HG02973 (cell line): ENCODE measurements at regions not wholly inside any gene's neighbourhood (a gene's known extent, or its start where the extent isn't known, plus 50 kb on each side); places are given as distances from the start of the nearest gene placed in this dataset.

ENCODE experiments used
- ATAC-seq: cut with Tn5 transposase; IDR thresholded peaks from one replicate; pipeline ENCODE4 v1.9.1; 2021; ENCODE audit warnings: moderate library complexity; ENCODE audit not compliant: unreplicated experiment

DNA sequence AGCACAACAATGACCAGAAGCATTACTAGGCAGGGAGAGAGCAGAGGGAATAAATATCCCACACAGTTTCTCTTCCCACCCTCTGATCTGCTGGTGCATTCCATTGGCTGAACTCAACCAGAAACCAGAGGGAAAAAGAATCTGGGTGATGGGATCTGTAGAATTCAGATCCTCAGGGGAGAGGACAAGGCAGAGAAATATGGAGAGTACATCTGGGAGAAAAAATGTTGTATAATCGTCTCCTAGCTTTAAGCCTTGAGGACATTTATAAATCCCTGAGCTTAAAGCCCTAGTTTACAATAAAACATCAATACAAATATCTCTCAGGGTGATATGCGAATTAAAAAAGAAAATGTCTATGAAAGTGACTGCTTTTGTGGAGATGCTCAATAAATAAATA lies 368.1 kb upstream of the MAD2L1 start:
- no peak for ATAC-seq

DNA sequence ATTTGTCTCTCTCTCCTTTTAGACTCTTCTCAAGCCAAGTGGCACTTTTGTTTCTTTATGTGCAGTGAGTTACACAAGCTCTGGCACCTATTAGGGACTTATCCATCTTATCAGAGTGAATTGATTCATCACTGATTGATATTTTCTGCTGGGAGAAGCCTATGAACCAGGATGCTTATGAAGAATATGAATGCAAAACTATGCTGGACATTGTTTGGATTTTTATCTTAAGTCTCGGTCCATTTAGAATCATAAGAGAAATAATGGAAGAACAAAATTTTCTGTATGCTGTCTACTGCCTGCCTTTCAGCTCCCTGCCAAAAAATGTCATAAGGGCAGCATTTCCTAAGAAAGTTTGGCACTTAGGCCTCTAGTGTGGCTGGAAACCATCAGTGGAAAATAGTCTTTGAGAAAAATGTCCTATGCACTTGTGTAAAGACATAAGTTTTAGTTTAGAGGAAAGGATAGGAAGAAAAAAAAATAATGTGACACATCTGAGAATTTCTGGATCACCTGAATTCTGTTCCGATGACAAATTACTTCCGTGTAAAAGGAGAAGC lies 365.7 kb upstream of the MAD2L1 start:
- ATAC-seq, result no peak

GRCh38 chr4:120431180-120431579 lies 364.5 kb upstream of the MAD2L1 start:
- no peak for ATAC-seq

DNA sequence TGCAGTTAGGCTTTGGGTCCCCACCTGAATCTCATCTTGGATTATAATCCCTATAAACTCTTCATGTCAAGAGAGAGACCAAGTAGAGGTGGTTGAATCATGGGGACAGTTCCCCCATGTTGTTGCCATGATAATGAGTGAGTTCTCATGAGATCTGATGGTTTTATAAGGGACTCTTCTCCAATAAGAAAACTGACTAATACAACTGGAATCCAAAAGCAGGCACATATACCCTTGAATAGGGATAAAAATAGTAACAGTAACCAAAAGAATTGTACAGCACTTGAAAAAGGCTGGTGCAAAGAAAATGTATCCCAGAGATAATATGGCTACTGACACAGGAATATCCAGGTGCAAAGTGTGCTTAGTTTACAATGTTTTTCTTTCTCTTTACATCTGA lies 351.5 kb upstream of the MAD2L1 start:
- ATAC-seq, result no peak

- ATAC-seq, result no peak
These were observed 349.2 kb upstream of the MAD2L1 start for GRCh38 chr4:120415896-120416295.

- no peak for ATAC-seq
These were observed 340.3 kb upstream of the MAD2L1 start for GRCh38 chr4:120406960-120407359.

DNA sequence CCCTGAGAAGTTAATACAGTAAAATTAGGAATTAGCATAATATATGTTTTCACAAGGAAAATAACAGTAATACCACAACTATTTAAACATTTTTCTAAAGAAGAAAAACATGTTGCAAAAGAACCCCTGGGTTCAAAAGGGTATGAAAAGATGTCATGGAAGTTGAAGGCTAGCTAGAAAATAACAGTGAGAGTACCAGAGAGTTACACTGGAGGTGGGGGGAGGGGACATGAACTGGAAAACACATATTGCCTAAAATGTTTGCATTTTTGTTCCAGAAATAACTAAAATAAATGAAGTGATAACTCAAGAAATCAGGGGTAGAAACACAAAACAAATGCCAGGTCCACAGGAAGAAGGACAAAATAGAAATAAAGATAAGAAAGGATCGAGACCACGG lies 336.6 kb upstream of the MAD2L1 start:
- ATAC-seq, result no peak

DNA sequence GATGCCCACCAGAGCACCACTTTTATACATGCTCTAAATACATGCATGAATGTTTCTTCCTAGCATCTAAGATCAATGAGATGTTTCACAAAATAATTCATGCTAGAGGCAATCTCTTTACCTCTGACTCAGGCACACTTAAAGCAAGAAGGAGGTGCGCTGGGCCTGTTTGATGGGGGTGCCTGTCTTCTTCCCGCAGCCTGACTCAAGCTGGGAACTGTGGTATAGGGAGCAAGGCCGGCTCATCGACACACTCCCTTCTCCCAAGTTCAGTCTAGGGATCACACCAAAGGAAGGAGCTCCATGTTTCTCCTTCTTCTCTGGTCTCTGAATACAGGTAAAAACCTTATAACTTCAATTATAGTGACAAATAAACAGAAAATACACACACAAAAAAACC lies 333.8 kb upstream of the MAD2L1 start:
- no peak for ATAC-seq

GRCh38 chr4:120399826-120400225 lies 333.2 kb upstream of the MAD2L1 start:
- no peak for ATAC-seq

- ATAC-seq, result no peak
These were observed 329.1 kb upstream of the MAD2L1 start for GRCh38 chr4:120395746-120396145.

DNA sequence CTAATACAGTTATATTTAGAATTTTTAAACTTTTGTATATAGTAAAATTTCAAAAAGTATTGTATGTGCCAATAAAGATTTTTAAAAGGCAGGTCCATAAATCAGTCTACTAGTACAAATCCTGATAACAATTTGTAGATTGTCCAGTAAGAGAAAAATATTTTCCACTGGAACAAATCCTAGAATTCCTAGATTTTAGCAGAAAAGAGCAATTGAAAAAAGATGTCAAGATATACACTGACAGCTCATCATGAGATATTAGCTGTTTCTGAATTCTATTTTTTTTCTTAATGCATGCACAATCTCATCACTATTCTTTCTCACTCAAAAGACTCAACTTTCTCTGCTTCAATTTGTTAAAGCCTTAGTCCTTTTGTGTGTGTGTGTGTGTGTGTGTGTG lies 289.2 kb upstream of the MAD2L1 start:
- ATAC-seq, result no peak

GRCh38 chr4:120354381-120354780 lies 287.7 kb upstream of the MAD2L1 start:
- no peak for ATAC-seq

DNA sequence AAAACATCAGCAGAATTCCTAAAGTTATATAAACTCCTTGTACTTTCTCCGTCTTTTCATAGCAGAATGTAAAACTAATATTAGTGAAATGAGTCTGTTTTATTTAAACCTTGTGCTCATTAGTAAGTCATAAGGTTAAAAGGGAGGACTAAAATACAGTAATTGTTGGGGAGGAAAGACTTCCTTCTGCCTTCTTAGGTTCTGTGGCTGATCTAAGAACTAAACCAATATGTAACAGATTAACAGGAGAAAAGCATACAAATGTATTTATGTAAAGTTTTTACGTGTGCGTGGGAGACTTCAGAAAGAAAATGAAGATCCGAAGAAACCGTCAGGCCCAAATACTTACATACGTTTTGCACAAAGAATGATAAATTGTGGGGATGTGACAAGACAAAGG lies 286.6 kb upstream of the MAD2L1 start:
- no peak for ATAC-seq

- no peak for ATAC-seq
These were observed 286.1 kb upstream of the MAD2L1 start for GRCh38 chr4:120352739-120353138.

DNA sequence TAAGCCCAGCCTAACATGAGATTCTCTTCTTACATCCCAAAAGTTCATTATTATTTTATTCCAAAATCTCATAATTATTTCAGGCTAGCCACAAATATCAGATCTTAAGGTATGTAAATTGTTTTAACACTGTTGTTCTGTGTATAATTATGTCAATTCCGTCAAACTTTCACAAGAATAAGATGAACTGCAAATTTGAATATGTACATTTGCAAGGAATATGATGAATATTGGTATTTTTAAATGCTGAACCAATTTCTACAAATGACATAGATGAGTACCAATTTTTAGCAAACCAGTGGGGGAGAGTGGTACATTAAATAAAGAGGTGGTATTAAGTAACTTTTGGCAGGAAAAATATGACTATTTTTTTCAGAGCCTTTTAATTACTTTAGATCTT lies 282.3 kb upstream of the MAD2L1 start:
- no peak for ATAC-seq

DNA sequence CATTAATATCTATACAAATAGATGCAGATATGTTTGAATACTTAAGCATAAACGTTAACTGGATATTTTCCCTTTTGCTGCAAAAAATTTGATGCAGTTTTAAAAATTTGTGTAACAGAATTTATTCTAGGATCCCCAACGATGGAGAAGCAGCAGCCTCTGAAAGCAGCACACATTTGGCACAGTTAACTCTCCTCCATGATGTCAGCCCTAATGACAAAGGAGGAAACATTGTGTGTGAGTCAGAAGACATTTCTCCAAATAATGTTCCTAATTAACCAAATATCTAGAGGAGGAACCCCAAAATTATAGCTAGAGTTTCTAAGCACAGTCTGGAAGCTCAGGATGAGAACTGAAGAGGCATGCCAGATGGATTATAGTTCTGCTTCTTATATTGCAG lies 281.9 kb upstream of the MAD2L1 start:
- ATAC-seq, result no peak

DNA sequence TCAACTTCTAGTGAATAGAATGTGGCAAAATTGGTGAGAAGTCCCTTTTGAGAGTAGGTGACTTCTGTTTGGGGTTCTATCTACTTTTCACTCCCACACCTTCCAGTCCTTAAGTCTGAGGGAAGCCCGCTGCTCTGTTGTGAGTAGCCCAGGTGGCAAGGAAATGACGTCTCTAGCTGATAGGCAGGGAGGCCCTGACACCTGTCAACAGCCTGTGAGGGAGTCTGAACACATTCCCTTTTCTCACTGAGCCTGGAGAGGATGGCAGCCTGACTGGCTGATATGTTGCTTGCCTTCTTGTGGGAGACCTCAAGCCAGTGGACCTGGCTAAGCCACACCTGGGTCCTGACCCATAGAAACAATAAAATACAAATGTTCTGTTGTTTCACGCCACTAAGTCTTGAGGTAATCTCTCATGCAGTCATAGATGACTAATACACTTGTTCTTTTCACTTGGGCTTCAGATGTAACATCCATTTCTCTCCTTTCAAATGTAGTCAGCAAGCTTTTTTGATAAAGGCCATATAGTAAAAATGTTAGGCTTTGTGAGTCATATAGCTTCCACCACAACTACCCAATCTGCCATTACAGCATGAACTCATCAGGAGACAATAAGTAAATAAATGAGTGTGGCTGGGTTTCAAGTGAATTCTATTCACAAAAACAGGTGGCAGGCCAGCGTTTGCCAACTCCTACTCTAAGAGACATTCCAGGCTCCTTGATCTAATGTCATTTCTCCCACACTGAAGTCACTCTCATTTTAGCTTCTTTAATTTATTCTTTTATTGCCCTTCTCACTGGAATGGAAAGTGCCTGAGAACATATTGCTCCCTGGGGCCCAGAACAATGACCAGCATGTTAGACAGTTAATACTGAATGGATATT lies 265.1 kb upstream of the MAD2L1 start:
- ATAC-seq, result no peak

DNA sequence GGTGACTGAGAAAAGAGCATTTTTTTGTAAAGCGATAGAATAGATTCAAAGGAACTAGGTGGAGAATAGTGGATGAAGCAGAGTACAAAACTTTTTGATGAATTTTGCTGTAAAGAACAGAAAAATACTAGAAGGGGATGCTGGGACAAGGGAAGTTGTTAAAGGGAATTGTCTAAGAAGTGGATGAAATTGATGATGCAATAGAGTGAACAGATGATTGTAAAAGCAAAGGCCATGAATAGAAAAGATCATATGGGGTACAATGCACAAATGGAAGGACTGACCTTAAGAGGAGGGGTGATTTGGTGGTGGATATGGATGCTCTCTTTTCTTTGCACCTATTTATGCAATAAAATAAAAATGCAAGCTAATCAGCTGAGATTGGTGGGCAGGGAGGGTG lies 262.7 kb upstream of the MAD2L1 start:
- ATAC-seq, result no peak

GRCh38 chr4:120327276-120327675 lies 260.6 kb upstream of the MAD2L1 start:
- ATAC-seq, result no peak

DNA sequence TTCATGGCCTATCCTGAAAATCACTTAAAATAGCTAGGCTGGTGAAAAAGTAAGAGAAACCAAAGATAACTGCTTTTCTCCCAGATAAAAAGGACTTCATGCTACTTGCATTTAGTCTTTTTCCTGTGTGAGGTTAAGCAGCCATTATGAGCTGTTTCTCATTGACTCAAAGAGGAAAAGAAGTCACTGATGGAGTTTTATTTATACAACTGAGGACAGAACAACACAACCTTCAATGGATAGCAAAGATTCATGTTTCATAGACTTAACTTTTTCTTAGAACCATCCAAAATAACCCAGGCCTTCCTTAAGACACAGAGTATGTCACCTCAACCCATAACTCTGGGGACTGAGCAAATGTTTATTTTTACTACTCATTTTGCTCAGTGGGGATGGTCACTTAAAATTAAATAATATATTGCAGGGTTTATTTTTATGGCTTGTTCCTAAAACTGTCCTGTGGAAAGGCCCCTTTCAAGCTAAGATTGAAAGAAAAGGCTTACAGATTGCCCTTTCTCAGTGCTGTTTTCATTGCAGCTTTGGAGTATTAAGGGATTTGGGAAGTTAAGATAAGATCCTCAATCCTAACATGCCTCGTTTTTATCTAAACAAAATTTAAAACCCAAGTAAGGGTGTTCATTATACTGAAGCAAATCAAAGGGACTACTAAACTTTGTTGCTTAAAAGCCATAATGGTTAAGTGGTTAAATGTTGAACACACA lies 252.6 kb upstream of the MAD2L1 start:
- ATAC-seq, result no peak

- ATAC-seq, result no peak
These were observed 251.7 kb upstream of the MAD2L1 start for GRCh38 chr4:120318196-120318846.

- ATAC-seq, result no peak
These were observed 251.1 kb upstream of the MAD2L1 start for GRCh38 chr4:120317713-120318112.
